Neural cell (in vitro differentiated cells): ENCODE measurements at regions not wholly inside any gene's neighbourhood (a gene's known extent, or its start where the extent isn't known, plus 50 kb on each side); places are given as distances from the start of the nearest gene placed in this dataset.

Experiments used
- H2AFZ ChIP-seq: fragments of 200-600, 300-800 bp; sonication (generic), shearing (Covaris generic); 2 replicates; pipeline ENCODE4 v1.6.0; 2014; ENCODE audit warnings: low read depth, mild to moderate bottlenecking, antibody characterized with exemption, low read length, moderate library complexity
- H3F3A ChIP-seq: fragments of 200-600 bp; shearing (Covaris generic); 2 replicates; pipeline ENCODE4 v1.6.1; 2016; ENCODE audit warnings: mild to moderate bottlenecking, moderate library complexity, mixed read lengths, antibody characterized with exemption, low read length; ENCODE audit not compliant: insufficient read depth, poor library complexity, severe bottlenecking
- H3K27ac ChIP-seq: fragments of 200-600, 300-800 bp; sonication (generic), shearing (Covaris generic); 2 replicates; pipeline ENCODE4 v1.5.1; 2014; ENCODE audit warnings: mild to moderate bottlenecking, low read length, moderate library complexity
- H3K27me3 ChIP-seq: fragments of 300-800, 200-600 bp; sonication (generic), shearing (Covaris generic); 2 replicates; pipeline ENCODE4 v1.6.0; 2014; ENCODE audit warnings: mild to moderate bottlenecking, low read depth, low read length, moderate library complexity; ENCODE audit not compliant: insufficient read depth
- H3K36me3 ChIP-seq: fragments of 300-800, 200-600 bp; sonication (generic), shearing (Covaris generic); 2 replicates; pipeline ENCODE4 v1.5.1; 2014; ENCODE audit warnings: mild to moderate bottlenecking, antibody characterized with exemption, low read length, moderate library complexity; ENCODE audit not compliant: insufficient read depth
- H3K4me2 ChIP-seq: fragments of 300-800, 200-600 bp; sonication (generic), shearing (Covaris generic); 2 replicates; pipeline ENCODE4 v1.6.0; 2014; ENCODE audit warnings: mild to moderate bottlenecking, low read length
- H3K4me3 ChIP-seq: fragments of 300-800, 200-600 bp; sonication (generic), shearing (Covaris generic); 2 replicates; pipeline ENCODE4 v1.5.1; 2014; ENCODE audit warnings: mild to moderate bottlenecking, low read length, moderate library complexity
- H3K79me2 ChIP-seq: fragments of 200-600 bp; shearing (Covaris generic); replicated peaks from 2 replicates; pipeline ENCODE4 v1.6.0; 2014; ENCODE audit warnings: mild to moderate bottlenecking, low read length, moderate library complexity; ENCODE audit not compliant: insufficient read depth
- H3K9ac ChIP-seq: fragments of 300-800, 200-600 bp; sonication (generic), shearing (Covaris generic); 2 replicates; pipeline ENCODE4 v1.6.1; 2016; ENCODE audit warnings: mild to moderate bottlenecking, low read length, mixed read lengths
- H3K9me2 ChIP-seq: fragments of 200-600 bp; shearing (Covaris generic); 2 replicates; pipeline ENCODE4 v1.6.1; 2016; ENCODE audit warnings: mild to moderate bottlenecking, low read length, mixed read lengths; ENCODE audit not compliant: insufficient read depth
- H3K9me3 ChIP-seq: fragments of 200-600, 300-800 bp; sonication (generic), shearing (Covaris generic); 2 replicates; pipeline ENCODE4 v1.6.1; 2016; ENCODE audit warnings: mild to moderate bottlenecking, mixed run types, low read length, moderate library complexity, mixed read lengths
- H4K20me1 ChIP-seq: fragments of 200-600 bp; shearing (Covaris generic); 2 replicates; pipeline ENCODE4 v1.6.1; 2016; ENCODE audit warnings: mild to moderate bottlenecking, mixed run types; ENCODE audit not compliant: insufficient read depth
- EP300 ChIP-seq: fragments of 450-650 bp; conservative IDR thresholded peaks from 2 replicates; pipeline ENCODE4 v1.6.1; 2014; ENCODE audit warnings: antibody characterized with exemption, mild to moderate bottlenecking, moderate library complexity; ENCODE audit not compliant: poor library complexity, severe bottlenecking
- EZH2 ChIP-seq: fragments of 200-600, 300-800 bp; shearing (Covaris generic), sonication (generic); IDR thresholded peaks from 2 replicates; pipeline ENCODE4 v1.6.1; 2014; ENCODE audit warnings: antibody characterized with exemption, low read length, borderline replicate concordance, mild to moderate bottlenecking; ENCODE audit not compliant: insufficient read depth, poor library complexity, severe bottlenecking
- MXI1 ChIP-seq: fragments of 450-650 bp; conservative IDR thresholded peaks from 2 replicates; pipeline ENCODE4 v1.6.1; 2014; ENCODE audit warnings: antibody characterized with exemption, mild to moderate bottlenecking; ENCODE audit not compliant: poor library complexity, severe bottlenecking
- POLR2AphosphoS5 ChIP-seq: IDR thresholded peaks from 2 replicates; pipeline ENCODE4 v1.6.1; 2012
- RAD21 ChIP-seq: fragments of 450-650 bp; conservative IDR thresholded peaks from 2 replicates; pipeline ENCODE4 v1.6.1; 2014; ENCODE audit warnings: antibody characterized with exemption, mild to moderate bottlenecking, moderate library complexity
- SMC3 ChIP-seq: fragments of 450-650 bp; conservative IDR thresholded peaks from 2 replicates; pipeline ENCODE4 v1.6.1; 2014; ENCODE audit warnings: antibody characterized with exemption, mild to moderate bottlenecking, moderate library complexity; ENCODE audit not compliant: poor library complexity
- TAF1 ChIP-seq: IDR thresholded peaks from 2 replicates; pipeline ENCODE4 v1.6.1; 2012; ENCODE audit warnings: low read depth
- TF ChIP-seq, protein P1 (sequence below): IDR thresholded peaks from 2 replicates; pipeline ENCODE4 v1.6.1; 2012; ENCODE audit warnings: borderline replicate concordance
- TF ChIP-seq, protein P2 (sequence below): fragments of 450-650 bp; IDR thresholded peaks from 2 replicates; pipeline ENCODE4 v1.5.1; 2014; ENCODE audit warnings: antibody characterized with exemption, mild to moderate bottlenecking, moderate library complexity; ENCODE audit not compliant: poor library complexity, severe bottlenecking

DNA sequence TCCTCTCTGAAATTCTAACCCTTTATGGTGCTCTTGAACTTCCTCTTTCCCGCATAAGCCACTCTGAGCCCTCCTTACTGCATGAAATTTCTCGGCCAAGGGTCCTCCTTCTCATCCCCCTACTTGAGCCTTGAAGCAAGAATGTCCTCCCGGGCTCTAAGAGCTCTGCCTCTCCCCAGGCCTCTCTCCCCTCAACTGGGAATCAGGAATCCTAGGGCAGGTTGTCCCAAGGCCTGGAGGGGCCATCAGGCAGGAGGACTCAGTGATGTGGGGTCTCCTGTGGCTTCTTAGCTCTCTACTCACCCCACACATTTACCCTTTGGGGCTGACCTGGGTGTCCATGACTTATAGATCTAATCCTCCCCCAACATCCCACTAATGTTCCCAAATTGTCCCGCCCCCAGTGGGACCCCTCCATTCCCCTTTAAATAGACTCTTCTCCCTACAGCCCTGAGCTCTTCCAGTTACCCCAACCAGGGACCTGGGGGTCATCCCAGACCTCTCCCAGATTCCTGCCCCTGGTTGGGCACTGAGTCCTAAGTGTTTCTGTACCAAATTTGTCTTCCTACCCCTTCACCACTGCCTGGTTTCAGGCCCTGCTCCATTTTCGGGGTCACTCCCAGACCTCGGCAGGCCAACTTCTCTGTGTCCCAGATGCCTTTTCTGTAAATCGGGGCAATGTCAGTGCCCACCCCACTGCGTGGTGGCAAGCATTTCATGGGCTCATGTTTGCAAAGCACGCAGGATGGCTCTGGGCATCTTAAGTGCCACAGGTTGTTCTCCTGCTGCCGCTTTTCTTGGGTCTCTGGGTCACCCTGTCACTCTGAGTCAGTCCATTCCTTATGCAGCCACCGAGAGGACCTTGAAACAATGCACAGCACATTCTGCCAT is 171.2 kb downstream of the ASB1 start:
- no peak overlapping the region for H2AFZ ChIP-seq
- no peak overlapping the region for H3K4me3 ChIP-seq
- no peaks in the 10 kb centered on the region for H3K9me3 ChIP-seq
- H3K27me3 ChIP-seq: no peaks in the 10 kb centered on the region
- H3K36me3 ChIP-seq: no peaks in the 10 kb centered on the region
- H4K20me1 ChIP-seq: no peaks in the 10 kb centered on the region
- H3K4me2 ChIP-seq: no peak overlapping the region
- H3K79me2 ChIP-seq: no peaks in the 10 kb centered on the region
- no peak for TF ChIP-seq RAD21
- TF ChIP-seq POLR2AphosphoS5: no peak
- TF ChIP-seq EP300: no peak
- no peak for TF ChIP-seq EZH2
- TF ChIP-seq, protein P1, sequence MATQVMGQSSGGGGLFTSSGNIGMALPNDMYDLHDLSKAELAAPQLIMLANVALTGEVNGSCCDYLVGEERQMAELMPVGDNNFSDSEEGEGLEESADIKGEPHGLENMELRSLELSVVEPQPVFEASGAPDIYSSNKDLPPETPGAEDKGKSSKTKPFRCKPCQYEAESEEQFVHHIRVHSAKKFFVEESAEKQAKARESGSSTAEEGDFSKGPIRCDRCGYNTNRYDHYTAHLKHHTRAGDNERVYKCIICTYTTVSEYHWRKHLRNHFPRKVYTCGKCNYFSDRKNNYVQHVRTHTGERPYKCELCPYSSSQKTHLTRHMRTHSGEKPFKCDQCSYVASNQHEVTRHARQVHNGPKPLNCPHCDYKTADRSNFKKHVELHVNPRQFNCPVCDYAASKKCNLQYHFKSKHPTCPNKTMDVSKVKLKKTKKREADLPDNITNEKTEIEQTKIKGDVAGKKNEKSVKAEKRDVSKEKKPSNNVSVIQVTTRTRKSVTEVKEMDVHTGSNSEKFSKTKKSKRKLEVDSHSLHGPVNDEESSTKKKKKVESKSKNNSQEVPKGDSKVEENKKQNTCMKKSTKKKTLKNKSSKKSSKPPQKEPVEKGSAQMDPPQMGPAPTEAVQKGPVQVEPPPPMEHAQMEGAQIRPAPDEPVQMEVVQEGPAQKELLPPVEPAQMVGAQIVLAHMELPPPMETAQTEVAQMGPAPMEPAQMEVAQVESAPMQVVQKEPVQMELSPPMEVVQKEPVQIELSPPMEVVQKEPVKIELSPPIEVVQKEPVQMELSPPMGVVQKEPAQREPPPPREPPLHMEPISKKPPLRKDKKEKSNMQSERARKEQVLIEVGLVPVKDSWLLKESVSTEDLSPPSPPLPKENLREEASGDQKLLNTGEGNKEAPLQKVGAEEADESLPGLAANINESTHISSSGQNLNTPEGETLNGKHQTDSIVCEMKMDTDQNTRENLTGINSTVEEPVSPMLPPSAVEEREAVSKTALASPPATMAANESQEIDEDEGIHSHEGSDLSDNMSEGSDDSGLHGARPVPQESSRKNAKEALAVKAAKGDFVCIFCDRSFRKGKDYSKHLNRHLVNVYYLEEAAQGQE: no peak
- TF ChIP-seq MXI1: no peak
- TF ChIP-seq TAF1: no peak
- TF ChIP-seq SMC3: no peak
- TF ChIP-seq, protein P2, sequence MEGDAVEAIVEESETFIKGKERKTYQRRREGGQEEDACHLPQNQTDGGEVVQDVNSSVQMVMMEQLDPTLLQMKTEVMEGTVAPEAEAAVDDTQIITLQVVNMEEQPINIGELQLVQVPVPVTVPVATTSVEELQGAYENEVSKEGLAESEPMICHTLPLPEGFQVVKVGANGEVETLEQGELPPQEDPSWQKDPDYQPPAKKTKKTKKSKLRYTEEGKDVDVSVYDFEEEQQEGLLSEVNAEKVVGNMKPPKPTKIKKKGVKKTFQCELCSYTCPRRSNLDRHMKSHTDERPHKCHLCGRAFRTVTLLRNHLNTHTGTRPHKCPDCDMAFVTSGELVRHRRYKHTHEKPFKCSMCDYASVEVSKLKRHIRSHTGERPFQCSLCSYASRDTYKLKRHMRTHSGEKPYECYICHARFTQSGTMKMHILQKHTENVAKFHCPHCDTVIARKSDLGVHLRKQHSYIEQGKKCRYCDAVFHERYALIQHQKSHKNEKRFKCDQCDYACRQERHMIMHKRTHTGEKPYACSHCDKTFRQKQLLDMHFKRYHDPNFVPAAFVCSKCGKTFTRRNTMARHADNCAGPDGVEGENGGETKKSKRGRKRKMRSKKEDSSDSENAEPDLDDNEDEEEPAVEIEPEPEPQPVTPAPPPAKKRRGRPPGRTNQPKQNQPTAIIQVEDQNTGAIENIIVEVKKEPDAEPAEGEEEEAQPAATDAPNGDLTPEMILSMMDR: no peak
- H3K27ac ChIP-seq: no peak overlapping the region
- H3K9ac ChIP-seq: no peak overlapping the region
- H3K9me2 ChIP-seq: no peaks in the 10 kb centered on the region
- H3F3A ChIP-seq: no peaks in the 10 kb centered on the region

DNA sequence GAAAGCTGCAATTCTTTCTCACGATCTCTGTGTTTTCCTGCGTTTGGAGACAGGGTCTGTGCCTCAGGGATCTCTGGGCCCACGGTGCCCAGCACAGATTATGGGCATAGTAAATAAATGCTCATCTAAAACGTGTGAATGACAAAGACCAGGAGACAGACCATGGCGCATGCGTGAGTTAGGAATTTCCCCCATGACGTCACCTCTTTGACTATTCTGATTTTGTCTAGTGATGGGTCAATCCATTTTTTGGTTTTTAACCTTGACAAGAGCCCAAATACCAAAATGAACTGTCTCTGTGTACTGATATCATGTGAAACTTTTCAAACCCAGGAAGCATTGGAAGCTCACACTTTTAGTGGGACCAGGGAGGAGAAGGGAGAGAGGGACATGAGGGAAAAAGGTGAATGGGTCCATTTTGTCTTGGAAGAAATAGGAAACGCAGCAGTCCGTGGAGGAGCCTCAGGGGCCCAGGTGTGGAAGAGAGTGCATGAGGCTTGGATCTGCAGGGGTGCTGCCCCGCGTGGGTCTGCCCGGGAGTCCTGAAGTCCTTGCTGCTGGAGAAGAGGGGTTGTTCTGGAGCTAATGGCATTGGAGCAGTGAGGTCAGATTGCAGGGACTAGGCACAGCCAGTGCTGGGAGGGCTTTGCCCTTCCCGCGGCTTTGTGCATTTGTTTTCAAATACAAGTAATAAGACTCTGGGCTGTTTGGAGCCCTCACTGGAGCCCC is 172.2 kb downstream of the ASB1 start:
- Histone ChIP-seq H4K20me1 (no peaks in the 10 kb centered on the region), H3K27ac (no peak overlapping the region), H3K27me3 (no peaks in the 10 kb centered on the region), H3K79me2 (no peaks in the 10 kb centered on the region), H3K9me3 (no peaks in the 10 kb centered on the region), H3K4me3 (no peak overlapping the region), H3F3A (no peaks in the 10 kb centered on the region), H3K9me2 (no peaks in the 10 kb centered on the region), H2AFZ (no peak overlapping the region), H3K4me2 (no peak overlapping the region), H3K9ac (no peak overlapping the region), H3K36me3 (no peaks in the 10 kb centered on the region)
- TF ChIP-seq POLR2AphosphoS5 (no peak), EZH2 (no peak), SMC3 (no peak), MXI1 (no peak), RAD21 (no peak), TAF1 (no peak), EP300 (no peak)
- TF ChIP-seq, protein P2: no peak
- TF ChIP-seq, protein P1: no peak
